ENCODE measurements at regions not wholly inside any gene's neighbourhood (a gene's known extent, or its start where the extent isn't known, plus 50 kb on each side); places are given as distances from the start of the nearest gene placed in this dataset.

DNA sequence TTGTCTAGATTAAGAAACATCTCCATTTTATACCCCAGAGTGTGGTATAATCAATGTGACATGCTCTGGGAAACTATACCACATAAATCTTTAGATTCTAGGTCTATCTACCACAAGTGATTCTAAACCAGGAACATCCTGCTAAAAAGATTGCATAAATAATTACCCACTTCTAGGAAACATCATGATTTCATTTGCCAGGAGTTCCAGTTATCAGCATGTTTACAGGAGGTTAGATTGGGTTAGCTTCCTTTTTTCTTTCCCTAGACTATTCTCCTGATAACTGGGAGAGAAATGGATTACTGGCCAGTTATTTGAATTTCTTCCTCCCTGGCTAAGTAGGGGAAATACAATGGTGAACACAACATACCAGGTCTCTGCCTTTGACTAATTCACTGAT lies 230.3 kb upstream of the BOD1L1 start:
- Histone ChIP-seq H3T11ph (ENCODE audit: low read length) (no peak overlapping the region), H3K4me2 (ENCODE audit: insufficient read depth, insufficient read length, low read length) (no peak overlapping the region), H4K91ac (ENCODE audit: insufficient read length, low read depth, low read length) (no peak overlapping the region), H3K4ac (ENCODE audit: low read depth, low read length) (no peak overlapping the region), H2BK15ac (ENCODE audit: low read depth, low read length) (no peak overlapping the region), H3K23ac (ENCODE audit: insufficient read length, low read depth, low read length) (no peak overlapping the region), H4K20me1 (ENCODE audit: control insufficient read depth, insufficient read depth, insufficient read length) (no peaks in the 10 kb centered on the region), H3K9ac (ENCODE audit: extremely low read depth, insufficient read length, low read length) (no peak overlapping the region), H3K14ac (ENCODE audit: insufficient read depth, low read length) (no peak overlapping the region), H3K27ac (ENCODE audit: insufficient read length, low read depth, low read length) (no peak overlapping the region), H2AFZ (ENCODE audit: low read length) (no peak overlapping the region), H4K5ac (ENCODE audit: insufficient read length, low read depth, low read length) (no peak overlapping the region), H3K18ac (ENCODE audit: insufficient read length, low read depth, low read length) (no peak overlapping the region), H2AK5ac (ENCODE audit: insufficient read length, low read length) (no peak overlapping the region), H2BK12ac (ENCODE audit: insufficient read length, low read depth, low read length) (no peak overlapping the region), H3K56ac (ENCODE audit: insufficient read length, low read depth, low read length) (no peak overlapping the region), H3K23me2 (ENCODE audit: insufficient read length, low read depth, low read length, poor library complexity, severe bottlenecking) (no peaks in the 10 kb centered on the region), H3K27me3 (ENCODE audit: insufficient read depth, low read length) (no peaks in the 10 kb centered on the region), H3K4me1 (ENCODE audit: insufficient read depth, low read length) (peaks cover 2% of the 10 kb centered on the region; the same call in 1 of the 2 replicates), H3K9me3 (ENCODE audit: control insufficient read depth, low read depth, low read length) (no peaks in the 10 kb centered on the region), H2BK120ac (ENCODE audit: low read depth, low read length, poor library complexity, severe bottlenecking) (no peak overlapping the region), H3K79me1 (ENCODE audit: insufficient read depth, low read depth, low read length, poor library complexity, severe bottlenecking) (no peaks in the 10 kb centered on the region), H4K8ac (replicated peaks; ENCODE audit: insufficient read length, low read depth, low read length) (no peak overlapping the region), H2BK20ac (ENCODE audit: low read depth, low read length, poor library complexity, severe bottlenecking) (no peak overlapping the region), H2BK5ac (ENCODE audit: insufficient read length, low read length) (no peak overlapping the region), H3K79me2 (ENCODE audit: insufficient read depth, low read length) (no peaks in the 10 kb centered on the region)
- TF ChIP-seq, protein P1, sequence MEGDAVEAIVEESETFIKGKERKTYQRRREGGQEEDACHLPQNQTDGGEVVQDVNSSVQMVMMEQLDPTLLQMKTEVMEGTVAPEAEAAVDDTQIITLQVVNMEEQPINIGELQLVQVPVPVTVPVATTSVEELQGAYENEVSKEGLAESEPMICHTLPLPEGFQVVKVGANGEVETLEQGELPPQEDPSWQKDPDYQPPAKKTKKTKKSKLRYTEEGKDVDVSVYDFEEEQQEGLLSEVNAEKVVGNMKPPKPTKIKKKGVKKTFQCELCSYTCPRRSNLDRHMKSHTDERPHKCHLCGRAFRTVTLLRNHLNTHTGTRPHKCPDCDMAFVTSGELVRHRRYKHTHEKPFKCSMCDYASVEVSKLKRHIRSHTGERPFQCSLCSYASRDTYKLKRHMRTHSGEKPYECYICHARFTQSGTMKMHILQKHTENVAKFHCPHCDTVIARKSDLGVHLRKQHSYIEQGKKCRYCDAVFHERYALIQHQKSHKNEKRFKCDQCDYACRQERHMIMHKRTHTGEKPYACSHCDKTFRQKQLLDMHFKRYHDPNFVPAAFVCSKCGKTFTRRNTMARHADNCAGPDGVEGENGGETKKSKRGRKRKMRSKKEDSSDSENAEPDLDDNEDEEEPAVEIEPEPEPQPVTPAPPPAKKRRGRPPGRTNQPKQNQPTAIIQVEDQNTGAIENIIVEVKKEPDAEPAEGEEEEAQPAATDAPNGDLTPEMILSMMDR (conservative IDR thresholded peaks at IDR 0.05), result no peak
- H3K27me3 Mint-ChIP-seq (ENCODE audit: low read depth), result no peaks in the 10 kb centered on the region
- DNase-seq, result no peak
- peaks cover 3 to 9% (median 5%) of the 10 kb centered on the region in 3 experiments; a peak in 6 of 7 replicates for H3K36me3 Mint-ChIP-seq (ENCODE audit: insufficient read depth in 1 of 3, low read depth in 3 of 3)
- no peak overlapping the region for H3K27ac Mint-ChIP-seq
- H3K9me3 Mint-ChIP-seq, result peaks cover 10 to 15% of the 10 kb centered on the region in 2 experiments
- H3K4me3 Mint-ChIP-seq, result no peak overlapping the region
- H3K4me1 Mint-ChIP-seq, result peaks cover 3 to 7% of the 10 kb centered on the region in 2 experiments; a peak in 3 of 4 replicates

All from H9 (cell line).